ENCODE measurements at regions not wholly inside any gene's neighbourhood (a gene's known extent, or its start where the extent isn't known, plus 50 kb on each side); places are given as distances from the start of the nearest gene placed in this dataset.

DNA sequence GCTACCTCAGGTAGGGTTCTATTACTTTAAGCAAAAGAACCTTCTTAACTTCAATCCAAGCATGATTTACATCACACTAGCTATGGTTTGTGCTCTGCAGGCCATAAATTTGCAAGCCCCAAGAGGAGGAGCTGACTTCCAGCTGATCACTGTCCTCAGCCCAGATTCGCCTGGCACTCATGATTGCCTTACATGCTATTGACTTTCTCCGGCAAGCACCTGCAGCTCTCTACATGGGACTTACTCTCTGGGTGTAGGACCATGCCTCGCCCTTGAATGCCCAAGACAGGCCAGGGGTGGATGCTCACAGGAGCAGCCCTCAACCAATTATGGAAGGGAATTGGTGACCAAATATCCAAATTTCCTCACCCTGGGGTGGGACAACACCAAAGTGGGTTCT lies 99.8 kb downstream of the ESM1 start:
- no peak overlapping the region for H3K4me2 ChIP-seq
- no peak for DNase-seq
- 0 out of 2 replicates have a peak, but pooled peaks cover 7% of the 10 kb centered on the region for H3K9me2 ChIP-seq (ENCODE audit: insufficient read depth)
- no TSS peak for BruUV-seq (replicated peaks)
- H3K36me3 ChIP-seq (ENCODE audit: low read depth): no peaks in the 10 kb centered on the region
- H3K4me3 ChIP-seq: no peak overlapping the region
- H2AFZ ChIP-seq: no peak overlapping the region
- H4K20me1 ChIP-seq (ENCODE audit: insufficient read depth): no peaks in the 10 kb centered on the region
- H3K27me3 ChIP-seq (ENCODE audit: insufficient read depth, low read depth): no peaks in the 10 kb centered on the region
- TF ChIP-seq EZH2 (IDR thresholded peaks at IDR 0.05; ENCODE audit: low read depth): no peak
- TF ChIP-seq, protein P1, sequence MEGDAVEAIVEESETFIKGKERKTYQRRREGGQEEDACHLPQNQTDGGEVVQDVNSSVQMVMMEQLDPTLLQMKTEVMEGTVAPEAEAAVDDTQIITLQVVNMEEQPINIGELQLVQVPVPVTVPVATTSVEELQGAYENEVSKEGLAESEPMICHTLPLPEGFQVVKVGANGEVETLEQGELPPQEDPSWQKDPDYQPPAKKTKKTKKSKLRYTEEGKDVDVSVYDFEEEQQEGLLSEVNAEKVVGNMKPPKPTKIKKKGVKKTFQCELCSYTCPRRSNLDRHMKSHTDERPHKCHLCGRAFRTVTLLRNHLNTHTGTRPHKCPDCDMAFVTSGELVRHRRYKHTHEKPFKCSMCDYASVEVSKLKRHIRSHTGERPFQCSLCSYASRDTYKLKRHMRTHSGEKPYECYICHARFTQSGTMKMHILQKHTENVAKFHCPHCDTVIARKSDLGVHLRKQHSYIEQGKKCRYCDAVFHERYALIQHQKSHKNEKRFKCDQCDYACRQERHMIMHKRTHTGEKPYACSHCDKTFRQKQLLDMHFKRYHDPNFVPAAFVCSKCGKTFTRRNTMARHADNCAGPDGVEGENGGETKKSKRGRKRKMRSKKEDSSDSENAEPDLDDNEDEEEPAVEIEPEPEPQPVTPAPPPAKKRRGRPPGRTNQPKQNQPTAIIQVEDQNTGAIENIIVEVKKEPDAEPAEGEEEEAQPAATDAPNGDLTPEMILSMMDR (conservative IDR thresholded peaks at IDR 0.05): no peak
- H3K9me3 ChIP-seq (ENCODE audit: insufficient read depth, low read depth): no peaks in the 10 kb centered on the region
- peaks cover 21% of the 10 kb centered on the region for H3K4me1 ChIP-seq (replicated peaks; ENCODE audit: insufficient read depth)
- no peak overlapping the region for H3K27ac ChIP-seq
- peaks cover 6% of the 10 kb centered on the region; the same call in 1 of the 2 replicates for H3F3A ChIP-seq (ENCODE audit: insufficient read depth, low read depth)
- ChIA-PET POLR2A (ENCODE audit: unreplicated experiment) (no interaction called here), CTCF (interaction anchor here (0.6 kb wide), 1 partner anchor 336 kb away, joined by 4 read pairs; no protein-coding TSS in a partner anchor)
- no peaks in the 10 kb centered on the region for H3K79me2 ChIP-seq (ENCODE audit: low read depth)
- intact Hi-C loops (cut with micrococcal nuclease; ENCODE audit: unreplicated experiment): no loop called here

GRCh38 chr5:54884195-54884536 lies 101.2 kb downstream of the ESM1 start:
- Histone ChIP-seq H3K79me2 (ENCODE audit: low read depth) (no peaks in the 10 kb centered on the region), H2AFZ (no peak overlapping the region), H3K4me1 (replicated peaks; ENCODE audit: insufficient read depth) (peaks cover 8% of the 10 kb centered on the region), H3K4me2 (no peak overlapping the region), H4K20me1 (ENCODE audit: insufficient read depth) (no peaks in the 10 kb centered on the region), H3K36me3 (ENCODE audit: low read depth) (no peaks in the 10 kb centered on the region), H3F3A (ENCODE audit: insufficient read depth, low read depth) (no peaks in the 10 kb centered on the region), H3K4me3 (no peak overlapping the region), H3K9me3 (ENCODE audit: insufficient read depth, low read depth) (no peaks in the 10 kb centered on the region), H3K27ac (no peak overlapping the region), H3K27me3 (ENCODE audit: insufficient read depth, low read depth) (no peaks in the 10 kb centered on the region), H3K9me2 (ENCODE audit: insufficient read depth) (0 out of 2 replicates have a peak, but pooled peaks cover 7% of the 10 kb centered on the region)
- TF ChIP-seq, protein P1 (conservative IDR thresholded peaks at IDR 0.05): no peak
- TF ChIP-seq EZH2 (IDR thresholded peaks at IDR 0.05; ENCODE audit: low read depth): no peak
- ChIA-PET CTCF (no interaction called here), POLR2A (ENCODE audit: unreplicated experiment) (no interaction called here)
- no peak for DNase-seq
- intact Hi-C loops (cut with micrococcal nuclease; ENCODE audit: unreplicated experiment): no loop called here
- no TSS peak for BruUV-seq (replicated peaks)

GRCh38 chr5:54883374-54884194 lies 101.8 kb downstream of the ESM1 start:
- Histone ChIP-seq H3F3A (ENCODE audit: insufficient read depth, low read depth) (no peaks in the 10 kb centered on the region), H3K4me3 (no peak overlapping the region), H3K4me1 (replicated peaks; ENCODE audit: insufficient read depth) (peaks cover 2% of the 10 kb centered on the region; the same call in 1 of the 2 replicates), H3K4me2 (no peak overlapping the region), H4K20me1 (ENCODE audit: insufficient read depth) (no peaks in the 10 kb centered on the region), H3K36me3 (ENCODE audit: low read depth) (no peaks in the 10 kb centered on the region), H3K27ac (no peak overlapping the region), H3K79me2 (ENCODE audit: low read depth) (no peaks in the 10 kb centered on the region), H3K9me3 (ENCODE audit: insufficient read depth, low read depth) (no peaks in the 10 kb centered on the region), H2AFZ (no peak overlapping the region), H3K27me3 (ENCODE audit: insufficient read depth, low read depth) (no peaks in the 10 kb centered on the region), H3K9me2 (ENCODE audit: insufficient read depth) (0 out of 2 replicates have a peak, but pooled peaks cover 7% of the 10 kb centered on the region)
- no peak for TF ChIP-seq EZH2 (IDR thresholded peaks at IDR 0.05; ENCODE audit: low read depth)
- TF ChIP-seq, protein P1 (conservative IDR thresholded peaks at IDR 0.05): no peak
- intact Hi-C loops (cut with micrococcal nuclease; ENCODE audit: unreplicated experiment): no loop called here
- CTCF ChIA-PET: no interaction called here
- DNase-seq: no peak
- no TSS peak for BruUV-seq (replicated peaks)
- POLR2A ChIA-PET (ENCODE audit: unreplicated experiment): no interaction called here

Data from PC-9 (cell line).